OCI-LY3 (cell line): ENCODE measurements at regions not wholly inside any gene's neighbourhood (a gene's known extent, or its start where the extent isn't known, plus 50 kb on each side); places are given as distances from the start of the nearest gene placed in this dataset.

Experiments used
- CTCF ChIP-seq: fragments of 200-600, 300-600 bp; sonication (generic); IDR thresholded peaks from 2 replicates; pipeline ENCODE4 v1.5.1; 2014; ENCODE audit warnings: antibody characterized with exemption, low read length, low read depth
- EZH2phosphoT487 ChIP-seq: fragments of 200-600 bp; shearing (Covaris generic); IDR thresholded peaks from 2 replicates; pipeline ENCODE4 v1.6.1; 2018; ENCODE audit warnings: antibody characterized with exemption, mixed run types, low read depth

DNA sequence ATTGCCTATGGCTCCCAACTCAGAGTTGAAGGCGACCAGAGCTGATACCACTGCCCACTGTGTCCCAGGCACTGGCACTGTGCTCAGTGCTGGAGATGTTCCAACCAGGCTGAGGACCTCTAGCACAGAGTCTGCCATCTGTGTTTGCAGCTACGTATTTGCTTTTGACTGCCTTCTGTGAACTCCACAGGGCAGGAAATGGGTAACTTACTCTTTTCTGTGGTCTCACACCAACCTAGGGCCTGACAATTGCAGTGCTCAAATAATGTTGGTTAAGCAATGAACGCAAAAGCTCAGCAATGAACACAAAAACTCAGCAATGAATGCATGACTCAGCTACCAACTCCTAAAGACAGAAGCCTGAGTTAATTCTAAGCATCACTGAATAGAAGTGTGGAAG is 202.8 kb downstream of the NUAK1 start:
- TF ChIP-seq CTCF: no peak
- TF ChIP-seq EZH2phosphoT487: no peak
